RPMI8226 (cell line): ENCODE measurements at regions not wholly inside any gene's neighbourhood (a gene's known extent, or its start where the extent isn't known, plus 50 kb on each side); places are given as distances from the start of the nearest gene placed in this dataset.
"Not testable (repeated sequence)": the region's sequence is repeated elsewhere in the genome, so short reads cannot be mapped to it uniquely, and the experiment has no call there.

Source experiments
- DNase-seq: peaks from one replicate; pipeline ENCODE4 v3.0.0-alpha.2; 2015

- no peak for DNase-seq
Observed at GRCh38 chr9:129430940-129431643, 189.8 kb downstream of the C9orf50 start.

- DNase-seq = peak; percentile 55
Observed at GRCh38 chr9:129428864-129429577, 191.9 kb downstream of the C9orf50 start.

GRCh38 chr9:129427149-129427548 is 193.8 kb downstream of the C9orf50 start:
- no peak for DNase-seq

- DNase-seq = not testable (repeated sequence)
Observed at GRCh38 chr9:129423755-129424154, 197.1 kb downstream of the C9orf50 start.

GRCh38 chr9:129423216-129423615 is 197.7 kb downstream of the C9orf50 start:
- no peak for DNase-seq

DNA sequence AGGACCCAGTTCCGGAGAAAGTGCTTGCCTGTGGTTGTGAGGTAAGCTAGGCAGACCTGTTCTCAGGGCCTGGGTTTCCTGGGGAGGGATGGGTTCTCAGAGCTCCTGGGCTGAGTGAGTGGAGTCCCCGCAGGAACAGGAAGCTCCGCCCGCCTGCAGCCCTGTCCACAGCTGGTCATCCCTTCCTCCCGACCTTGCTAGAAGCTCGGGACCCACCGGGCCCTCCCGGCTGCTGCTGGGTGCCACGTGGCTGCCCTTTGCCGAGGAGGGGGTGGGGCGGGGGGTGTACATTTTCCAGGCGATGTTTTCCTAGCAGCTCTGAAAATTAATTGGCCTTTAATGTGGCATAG is 198.1 kb downstream of the C9orf50 start:
- DNase-seq = no peak

- DNase-seq = no peak
Observed at GRCh38 chr9:129422032-129422842, 198.7 kb downstream of the C9orf50 start.

DNA sequence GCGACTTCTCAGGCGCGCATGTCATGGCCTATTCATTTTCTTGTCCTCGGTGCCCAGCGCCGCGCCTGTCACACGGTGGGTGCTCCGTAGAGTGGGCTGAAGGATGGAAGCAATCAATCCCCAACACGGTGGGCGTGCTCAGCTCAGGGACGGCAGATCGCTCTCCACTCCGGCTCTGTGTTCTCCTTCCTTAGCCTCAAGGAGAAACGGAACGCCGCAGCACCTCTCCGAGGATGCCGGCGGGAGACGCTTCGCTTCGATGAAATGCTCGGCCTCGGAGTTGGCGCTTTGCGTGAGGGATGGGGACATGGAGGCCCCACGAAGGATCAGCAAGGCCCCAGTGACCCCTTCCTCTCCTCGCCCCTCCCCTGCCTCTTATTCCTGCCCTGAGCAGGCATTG is 199.5 kb downstream of the C9orf50 start:
- no peak for DNase-seq

- no peak for DNase-seq
Observed at GRCh38 chr9:129420721-129421120, 200.2 kb downstream of the C9orf50 start.

GRCh38 chr9:129419382-129419899 is 201.5 kb downstream of the C9orf50 start:
- DNase-seq = peak; percentile 48

DNA sequence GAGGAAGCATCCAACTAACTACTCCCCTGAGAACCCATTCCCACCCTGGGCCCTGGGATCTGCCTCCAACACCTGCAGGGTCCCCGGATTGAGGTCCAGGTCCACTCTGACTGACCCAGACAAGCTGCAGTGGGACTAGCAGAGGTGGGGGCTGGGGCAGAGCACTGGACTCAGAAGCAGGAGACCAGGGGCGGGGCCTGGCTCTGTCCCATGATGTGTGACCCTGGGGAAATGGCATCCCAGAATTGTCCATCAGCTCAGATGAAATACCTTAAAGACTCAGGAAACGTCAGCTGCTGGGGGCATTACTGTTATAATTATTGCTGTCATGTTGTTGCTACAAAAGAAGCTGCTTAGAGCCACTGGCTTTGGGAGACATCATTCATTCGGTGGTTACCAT is 202.4 kb downstream of the C9orf50 start:
- DNase-seq = no peak

- peak; percentile 92 for DNase-seq
Observed at GRCh38 chr9:129416821-129417539, 203.9 kb downstream of the C9orf50 start.

- DNase-seq = no peak
Observed at GRCh38 chr9:129415942-129416651, 204.8 kb downstream of the C9orf50 start.

GRCh38 chr9:129414993-129415941 is 205.6 kb downstream of the C9orf50 start:
- DNase-seq = no peak

DNA sequence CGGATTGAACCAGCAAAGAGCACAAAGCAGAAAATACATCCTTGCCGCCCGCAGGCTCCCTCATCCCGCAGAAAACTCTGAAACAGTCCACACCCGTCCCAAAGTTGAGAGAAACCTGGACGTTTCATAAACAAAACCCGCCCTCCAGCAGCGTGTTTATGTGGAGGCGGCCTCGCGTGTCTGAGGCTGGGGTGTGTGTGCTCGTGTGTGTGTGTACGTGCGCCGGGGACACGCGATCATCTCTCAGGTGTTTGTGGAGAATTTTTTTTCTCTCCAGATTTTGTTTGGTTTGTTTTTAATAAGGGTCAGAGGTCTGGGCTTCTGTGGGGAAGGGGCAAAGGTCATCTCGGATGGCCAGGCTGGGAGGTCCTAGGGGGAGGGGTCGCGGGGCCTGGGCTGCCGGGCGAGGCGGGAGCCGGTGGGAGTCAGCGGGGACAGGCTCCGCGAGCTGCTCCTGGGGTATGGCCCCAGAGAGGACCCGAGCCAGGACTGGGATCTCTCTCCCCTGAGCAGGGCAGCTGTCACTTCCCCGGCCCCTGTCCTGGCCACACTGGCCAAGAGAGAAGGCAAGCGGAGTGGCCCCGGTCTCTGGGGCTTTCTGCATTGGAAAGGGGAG is 206.4 kb downstream of the C9orf50 start:
- DNase-seq = peak; percentile 42

DNA sequence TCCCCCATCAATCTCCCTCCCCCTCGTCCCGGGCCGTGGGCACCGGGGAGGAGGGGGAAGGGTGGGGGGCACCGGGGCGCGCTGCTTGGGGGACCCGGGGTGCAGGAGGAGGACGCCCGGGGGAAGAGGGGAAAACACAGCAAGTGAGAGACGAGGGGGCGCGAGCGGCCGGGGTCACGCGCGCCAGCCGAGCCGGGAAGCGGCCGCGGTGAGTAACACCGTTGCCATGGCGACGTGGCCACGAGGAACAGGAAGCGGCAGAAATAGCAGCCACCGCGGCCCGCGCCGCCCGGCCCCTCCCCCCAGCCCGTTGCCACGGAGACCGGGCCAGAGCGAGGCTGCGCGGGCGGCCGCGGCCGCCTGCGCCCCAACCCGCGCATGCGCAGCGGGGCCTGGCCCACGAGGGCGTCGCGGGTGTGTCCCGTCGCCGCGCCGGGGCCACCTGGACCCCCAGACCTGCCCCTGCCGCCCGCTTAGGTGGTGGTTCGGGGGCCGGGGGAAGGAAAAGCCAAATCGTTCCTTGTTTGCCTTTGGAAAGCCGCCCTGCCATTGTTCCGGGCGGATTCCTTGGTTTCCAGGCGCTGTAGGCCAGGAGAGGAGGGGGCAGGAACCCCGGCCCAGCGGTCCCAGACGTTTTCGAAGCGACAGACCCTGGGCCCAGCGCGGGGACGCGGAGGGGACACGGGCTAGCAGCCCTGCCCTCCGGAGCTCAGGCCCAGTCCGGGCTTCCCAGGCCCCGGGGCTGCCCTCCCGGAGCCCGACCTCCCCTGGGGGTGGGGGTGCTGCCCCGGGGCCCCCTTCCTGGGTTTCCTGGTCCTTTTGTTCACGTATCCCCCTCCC is 207.1 kb downstream of the C9orf50 start:
- DNase-seq = peak; percentile 100

GRCh38 chr9:129412814-129413536 is 207.9 kb downstream of the C9orf50 start:
- DNase-seq = peak; percentile 72

DNA sequence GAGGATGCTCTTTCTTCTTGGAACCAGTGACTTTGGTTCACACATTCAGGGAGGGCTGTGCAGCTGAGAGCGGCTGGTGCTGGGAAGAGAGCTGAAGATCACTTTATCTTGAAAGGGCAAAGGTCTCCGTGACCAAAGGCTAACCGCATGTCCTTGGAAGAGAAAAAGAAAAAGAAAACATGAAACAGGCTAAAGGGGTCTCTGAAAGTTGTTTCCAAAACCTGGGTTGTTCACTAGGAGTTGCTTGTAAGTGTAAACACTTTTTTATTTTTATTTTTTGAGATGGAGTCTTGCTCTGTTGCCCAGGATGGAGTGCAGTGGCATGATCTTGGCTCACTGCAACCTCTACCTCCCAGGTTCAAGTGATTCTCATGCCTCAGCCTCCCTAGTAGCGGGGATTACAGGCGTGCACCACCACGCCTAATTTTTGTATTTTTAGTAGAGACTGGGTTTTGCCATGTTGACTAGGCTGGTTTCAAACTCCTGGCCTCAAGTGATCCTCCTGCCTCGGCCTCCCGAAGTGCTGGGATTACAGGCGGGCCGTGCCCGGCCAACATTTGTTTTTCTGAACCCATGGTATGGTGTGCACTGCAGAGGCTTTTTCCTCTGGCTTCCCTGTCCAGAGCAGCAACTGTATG is 208.6 kb downstream of the C9orf50 start:
- not testable (repeated sequence) for DNase-seq
